H1 (cell line): ENCODE measurements at regions not wholly inside any gene's neighbourhood (a gene's known extent, or its start where the extent isn't known, plus 50 kb on each side); places are given as distances from the start of the nearest gene placed in this dataset.

Source experiments
- CTCF ChIA-PET: fragments of 300-600 bp; sonication (Branson Sonifier 250); formaldehyde crosslinking; loops from one replicate; lab custom pipeline; 2021; ENCODE audit not compliant: partially characterized antibody; lab: Charles Lee
- POLR2A ChIA-PET: fragments of 300-600 bp; sonication (Branson Sonifier 250); formaldehyde crosslinking; loops from one replicate; lab custom pipeline; 2021; ENCODE audit warnings: inconsistent platforms; ENCODE audit not compliant: partially characterized antibody; lab: Charles Lee
- DNase-seq, 2 experiments: peaks; one replicate each; pipeline versions ENCODE4 v3.0.0 to v3.0.0-alpha.2; 2010 to 2022; ENCODE audit warnings: low spot score in 2 of 2, low read depth in 1 of 2, mixed read lengths in 1 of 2
- FAIRE-seq: peaks from 2 replicates; lab custom pipeline; 2011; peaks lifted over from hg19 to GRCh38; lab: Jason Lieb, UNC
- H2AFZ ChIP-seq: 2 replicates; pipeline ENCODE4 v1.8.1; 2012; ENCODE audit warnings: low read length, inconsistent platforms
- H2AK5ac ChIP-seq: 2 replicates; pipeline ENCODE4 v1.6.1; 2013; ENCODE audit warnings: low read depth, low read length
- H2BK120ac ChIP-seq: replicated peaks from 2 replicates; pipeline ENCODE3; 2013; ENCODE audit warnings: low read depth, low read length, inconsistent platforms
- H2BK12ac ChIP-seq: 2 replicates; pipeline ENCODE4 v1.6.1; 2013; ENCODE audit warnings: low read depth, low read length
- H2BK15ac ChIP-seq: 2 replicates; pipeline ENCODE4 v1.6.1; 2013; ENCODE audit warnings: low read length
- H2BK20ac ChIP-seq: 2 replicates; pipeline ENCODE4 v1.6.1; 2013; ENCODE audit warnings: low read length
- H2BK5ac ChIP-seq: 2 replicates; pipeline ENCODE4 v1.6.1; 2013; ENCODE audit warnings: low read depth, low read length
- H3K14ac ChIP-seq: 2 replicates; pipeline ENCODE4 v1.6.1; 2013; ENCODE audit warnings: inconsistent platforms; ENCODE audit not compliant: insufficient read length
- H3K18ac ChIP-seq: 2 replicates; pipeline ENCODE4 v1.6.1; 2013; ENCODE audit warnings: low read length; ENCODE audit errors: extremely low read depth
- H3K23ac ChIP-seq: 2 replicates; pipeline ENCODE4 v1.6.1; 2013; ENCODE audit warnings: inconsistent platforms; ENCODE audit not compliant: insufficient read length
- H3K23me2 ChIP-seq: 2 replicates; pipeline ENCODE4 v1.6.1; 2013; ENCODE audit warnings: low read depth, low read length
- H3K27ac ChIP-seq: 2 replicates; pipeline ENCODE4 v1.6.1; 2011; ENCODE audit warnings: low read depth, low read length, inconsistent platforms
- H3K27me3 ChIP-seq, 4 experiments: replicated peaks in 1 of 4; 1 replicate in 1 of 4; 2 replicates in 3 of 4; pipeline versions ENCODE4 v1.6.1 to v1.8.1; 2011 to 2013; ENCODE audit warnings: low read length in 3 of 4, mild to moderate bottlenecking in 3 of 4, inconsistent platforms in 2 of 4, mixed read lengths in 2 of 4, moderate library complexity in 1 of 4; ENCODE audit not compliant: control insufficient read depth in 3 of 4, insufficient read depth in 3 of 4; ENCODE audit errors: extremely low read depth in 1 of 4
- H3K36me3 ChIP-seq, 4 experiments: 2 replicates each; pipeline versions ENCODE4 v1.6.1 to v1.8.1; 2011 to 2013; ENCODE audit warnings: mild to moderate bottlenecking in 4 of 4, low read length in 3 of 4, moderate library complexity in 2 of 4, control low read depth in 1 of 4, inconsistent platforms in 1 of 4; ENCODE audit not compliant: insufficient read depth in 4 of 4, control insufficient read depth in 2 of 4
- H3K4ac ChIP-seq: replicated peaks from 2 replicates; pipeline ENCODE3; 2013; ENCODE audit warnings: low read length, low read depth, mixed read lengths, inconsistent platforms; ENCODE audit not compliant: insufficient read length
- H3K4me1 ChIP-seq, 4 experiments: replicated peaks in 1 of 4; 1 replicate in 1 of 4; 2 replicates in 3 of 4; pipeline versions ENCODE4 v1.6.1 to v1.8.1; 2011 to 2013; ENCODE audit warnings: low read length in 3 of 4, inconsistent platforms in 2 of 4, mixed read lengths in 1 of 4; ENCODE audit not compliant: insufficient read depth in 4 of 4, control insufficient read depth in 3 of 4
- H3K4me2 ChIP-seq, 2 experiments: 2 replicates each; pipeline versions ENCODE4 v1.6.1 to v1.8.1; 2011 to 2013; ENCODE audit warnings: low read depth in 2 of 2, low read length in 2 of 2, control low read depth in 1 of 2, inconsistent platforms in 1 of 2, mild to moderate bottlenecking in 1 of 2; ENCODE audit not compliant: insufficient read depth in 1 of 2
- H3K4me3 ChIP-seq, 4 experiments: fragments of 200-600, 300-600 bp in 1 of 4; sonication (generic), shearing (Covaris generic), sonication (Bioruptor Twin) in 1 of 4; 2 replicates each; pipeline versions ENCODE4 v1.5.1 to v1.8.1; 2011 to 2016; ENCODE audit warnings: low read length in 4 of 4, low read depth in 3 of 4, control low read depth in 2 of 4, inconsistent platforms in 2 of 4, mild to moderate bottlenecking in 2 of 4, mixed read lengths in 1 of 4, moderate library complexity in 1 of 4; ENCODE audit not compliant: insufficient read depth in 2 of 4; ENCODE audit errors: extremely low read depth in 1 of 4
- H3K56ac ChIP-seq: replicated peaks from 2 replicates; pipeline ENCODE3; 2013; ENCODE audit warnings: low read depth, mild to moderate bottlenecking, mixed read lengths, low read length, inconsistent platforms; ENCODE audit not compliant: insufficient read length
- H3K79me1 ChIP-seq: 2 replicates; pipeline ENCODE4 v1.6.1; 2013; ENCODE audit warnings: low read depth, low read length, control low read depth
- H3K79me2 ChIP-seq, 2 experiments: 2 replicates each; pipeline versions ENCODE4 v1.6.1 to v1.8.1; 2012 to 2013; ENCODE audit warnings: low read length in 2 of 2, mild to moderate bottlenecking in 2 of 2, inconsistent platforms in 1 of 2; ENCODE audit not compliant: insufficient read depth in 2 of 2, control insufficient read depth in 1 of 2
- H3K9ac ChIP-seq, 4 experiments: replicated peaks in 1 of 4; 1 replicate in 1 of 4; 2 replicates in 3 of 4; pipeline versions ENCODE4 v1.6.1 to v1.8.1; 2011 to 2013; ENCODE audit warnings: low read depth in 3 of 4, low read length in 3 of 4, control low read depth in 2 of 4, mild to moderate bottlenecking in 2 of 4, moderate library complexity in 2 of 4, inconsistent platforms in 1 of 4; ENCODE audit errors: extremely low read depth in 1 of 4
- H3K9me3 ChIP-seq, 2 experiments: 2 replicates each; pipeline versions ENCODE4 v1.6.1 to v1.8.1; 2012 to 2013; ENCODE audit warnings: mild to moderate bottlenecking in 2 of 2, moderate library complexity in 2 of 2, control low read depth in 1 of 2, inconsistent platforms in 1 of 2, low read depth in 1 of 2, low read length in 1 of 2, mixed read lengths in 1 of 2; ENCODE audit not compliant: insufficient read depth in 2 of 2
- H4K20me1 ChIP-seq, 2 experiments: replicated peaks in 1 of 2; 2 replicates each; pipeline versions ENCODE3 to v1.8.1; 2011 to 2013; ENCODE audit warnings: inconsistent platforms in 2 of 2, low read length in 2 of 2, mild to moderate bottlenecking in 1 of 2; ENCODE audit not compliant: insufficient read depth in 2 of 2, control insufficient read depth in 1 of 2
- H4K5ac ChIP-seq: 2 replicates; pipeline ENCODE4 v1.6.1; 2013; ENCODE audit warnings: low read length, low read depth, mixed read lengths, inconsistent platforms; ENCODE audit not compliant: insufficient read length
- H4K8ac ChIP-seq: 2 replicates; pipeline ENCODE4 v1.8.0; 2013; ENCODE audit warnings: mild to moderate bottlenecking, moderate library complexity, low read length, inconsistent platforms; ENCODE audit not compliant: insufficient read depth; ENCODE audit errors: extremely low read depth
- H4K91ac ChIP-seq: replicated peaks from 2 replicates; pipeline ENCODE3; 2013; ENCODE audit warnings: low read length, mixed read lengths, inconsistent platforms; ENCODE audit not compliant: insufficient read length
- E2F6 ChIP-seq: IDR thresholded peaks from 2 replicates; pipeline ENCODE4 v1.6.1; 2012; ENCODE audit warnings: inconsistent platforms
- EZH2 ChIP-seq: fragments of 200-600 bp; sonication (generic); IDR thresholded peaks from 2 replicates; pipeline ENCODE4 v1.7.1; 2012; ENCODE audit warnings: low read depth, mild to moderate bottlenecking, moderate library complexity, low read length, inconsistent platforms; ENCODE audit not compliant: severe bottlenecking
- MAFK ChIP-seq: IDR thresholded peaks from 2 replicates; pipeline ENCODE4 v1.6.1; 2012; ENCODE audit warnings: low read depth, mild to moderate bottlenecking, improper control_type of control experiment, low read length
- MAX ChIP-seq: IDR thresholded peaks from 2 replicates; pipeline ENCODE4 v1.6.1; 2012; ENCODE audit warnings: inconsistent platforms
- SP2 ChIP-seq: IDR thresholded peaks from 2 replicates; pipeline ENCODE4 v1.6.1; 2012; ENCODE audit warnings: mild to moderate bottlenecking, low read length, inconsistent platforms
- SP4 ChIP-seq: IDR thresholded peaks from 2 replicates; pipeline ENCODE4 v1.6.1; 2012; ENCODE audit warnings: low read length, inconsistent platforms
- WGBS, 2 experiments: shearing (Covaris generic) in 1 of 2; methylation state at CpG; one replicate each; pipeline versions ENCODE4 v1.1.6 to v1.1.7; 2013 to 2015; ENCODE audit warnings: low lambda C conversion rate in 2 of 2, mixed read lengths in 2 of 2, inconsistent platforms in 1 of 2, low coverage in 1 of 2, missing lambda C conversion rate in 1 of 2; ENCODE audit not compliant: insufficient replicate concordance in 2 of 2, insufficient coverage in 1 of 2, insufficient read length in 1 of 2; ENCODE audit errors: extremely low coverage in 1 of 2, missing lambda C conversion rate in 1 of 2; 5-methylcytosine and 5-hydroxymethylcytosine counted together

- H2BK120ac ChIP-seq: no peak overlapping the region
- no peak overlapping the region for H3K4me2 ChIP-seq
- no peak overlapping the region for H3K18ac ChIP-seq
- H3K9me3 ChIP-seq: no peaks in the 10 kb centered on the region
- H3K23ac ChIP-seq: no peak overlapping the region
- no peak for TF ChIP-seq SP2
- TF ChIP-seq SP4: no peak
- TF ChIP-seq EZH2: no peak
- no peak for TF ChIP-seq MAFK
- TF ChIP-seq E2F6: no peak
- TF ChIP-seq MAX: no peak
- TF ChIP-seq, all 59 proteins: peak for 0
- Histone ChIP-seq H2AFZ (no peak overlapping the region), H2BK5ac (no peak overlapping the region), H2AK5ac (no peak overlapping the region), H4K8ac (no peak overlapping the region), H3K79me1 (no peaks in the 10 kb centered on the region), H2BK12ac (no peak overlapping the region), H3K4me1 (peaks cover 0 to 2% (median 0%) of the 10 kb centered on the region in 4 experiments; a peak in 1 of 7 replicates), H3K79me2 (no peaks in the 10 kb centered on the region), H3K14ac (no peak overlapping the region), H4K5ac (no peak overlapping the region), H3K4me3 (no peak overlapping the region), H3K27me3 (no peaks in the 10 kb centered on the region), H2BK20ac (no peak overlapping the region), H3K23me2 (no peaks in the 10 kb centered on the region), H3K9ac (no peak overlapping the region), H3K56ac (no peak overlapping the region), H3K4ac (no peak overlapping the region), H3K27ac (no peak overlapping the region), H2BK15ac (no peak overlapping the region), H3K36me3 (no peaks in the 10 kb centered on the region), H4K91ac (no peak overlapping the region), H4K20me1 (no peaks in the 10 kb centered on the region)
- 93% methylated on average over 1 of the region's 1 CpG; no CpG with 5 or more reads in 1 of the 2 experiments for WGBS, 2 experiments
- no peak for FAIRE-seq
- POLR2A ChIA-PET: no interaction called here
- CTCF ChIA-PET: interaction anchor here (1.5 to 2.8 kb wide), 2 partner anchors 8 to 456 kb away, joined by 4 to 14 read pairs; no protein-coding TSS in a partner anchor
- DNase-seq: no peak
Measured at GRCh38 chr14:46582826-46583225, 68.8 kb downstream of the RPL10L start.
